GM21576 (cell line): ENCODE measurements at regions not wholly inside any gene's neighbourhood (a gene's known extent, or its start where the extent isn't known, plus 50 kb on each side); places are given as distances from the start of the nearest gene placed in this dataset.

ENCODE experiments used
- ATAC-seq: cut with Tn5 transposase; IDR thresholded peaks from one replicate; pipeline ENCODE4 v1.9.1; 2021; ENCODE audit warnings: mild to moderate bottlenecking, moderate library complexity; ENCODE audit not compliant: unreplicated experiment

DNA sequence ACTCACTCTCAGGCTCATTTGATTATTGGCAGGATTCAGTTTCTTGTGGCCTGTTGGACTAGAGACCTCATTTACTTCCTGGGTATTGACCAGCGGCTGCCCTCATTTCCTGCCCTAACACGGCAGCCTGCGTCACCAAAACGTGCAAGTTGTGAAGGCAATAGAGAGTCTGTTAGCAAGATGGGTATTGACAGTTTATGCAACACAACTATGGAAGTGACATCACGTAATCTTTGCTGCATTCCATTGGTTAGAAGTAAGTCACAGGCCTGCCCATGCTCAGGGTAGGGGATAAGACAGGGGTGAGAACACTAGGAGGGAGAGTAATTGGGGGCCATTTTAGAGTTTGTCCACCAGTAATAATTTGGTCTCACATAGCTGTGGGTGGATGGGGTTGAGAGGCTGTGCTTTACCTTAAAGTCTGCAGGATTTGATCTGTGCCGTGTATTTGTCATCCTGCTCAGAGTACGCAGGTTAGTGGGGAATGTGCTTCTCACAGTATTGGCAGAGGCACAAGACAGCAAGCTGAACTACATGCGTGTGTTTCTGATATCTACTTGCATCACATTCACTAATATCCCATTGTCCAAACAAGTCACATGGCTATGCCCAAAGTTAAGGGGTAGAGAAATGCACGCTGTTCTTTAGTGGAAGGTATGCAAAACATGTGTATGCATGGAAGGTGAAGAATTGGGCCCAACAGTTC lies 83.3 kb downstream of the EDEM1 start:
- ATAC-seq, result no peak

DNA sequence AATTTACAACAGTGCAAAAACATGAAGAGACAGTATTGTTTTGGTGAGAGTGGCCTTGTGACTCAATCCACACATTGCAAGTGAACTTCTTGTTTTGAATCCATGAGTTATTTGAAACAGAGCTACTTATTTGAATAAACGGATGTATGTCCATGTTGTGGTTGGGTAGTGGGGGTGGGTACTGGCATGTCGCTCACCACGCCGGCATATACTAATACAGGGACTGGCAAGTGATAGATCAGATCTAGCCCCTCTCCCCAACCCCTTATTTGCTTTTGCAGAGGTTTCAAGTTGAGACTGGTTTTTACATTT lies 83.8 kb downstream of the EDEM1 start:
- no peak for ATAC-seq

DNA sequence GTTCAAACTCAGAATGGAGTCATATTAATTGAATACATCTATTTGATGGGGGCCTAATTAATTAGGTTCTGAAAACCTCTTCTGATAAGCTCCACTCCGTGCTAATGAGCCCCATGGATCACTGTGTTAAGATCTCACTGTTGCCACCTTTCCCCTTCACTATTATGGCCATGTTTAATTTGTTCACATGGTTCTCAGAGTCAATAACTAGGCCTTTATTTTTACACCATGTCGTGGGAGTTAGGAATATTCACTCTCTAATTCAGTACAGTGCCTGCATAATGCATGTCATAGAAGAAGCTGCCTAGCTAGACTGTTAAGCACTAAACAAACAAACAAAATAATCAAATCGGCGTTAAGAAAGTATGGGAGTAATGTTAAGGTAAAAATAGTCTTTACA lies 84.9 kb downstream of the EDEM1 start:
- ATAC-seq, result no peak

DNA sequence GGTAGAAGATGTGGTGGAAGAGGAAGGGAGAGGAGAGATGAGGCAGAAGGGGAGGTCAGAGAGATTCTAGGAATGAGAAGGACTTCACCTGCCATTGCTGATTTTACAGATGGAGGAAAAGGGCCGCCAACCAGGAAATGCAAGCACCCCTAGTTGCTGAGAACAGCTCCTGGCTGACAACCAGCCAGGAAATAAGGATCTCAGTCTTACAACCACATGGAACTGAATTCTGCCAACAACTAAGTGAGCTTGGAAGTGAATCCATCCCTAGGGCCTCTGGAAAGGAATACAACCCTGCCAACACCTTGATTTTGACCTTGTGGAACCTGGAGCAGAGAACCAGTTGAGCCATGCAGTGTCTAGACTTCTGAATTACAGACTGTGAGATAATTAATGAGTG lies 86.6 kb downstream of the EDEM1 start:
- no peak for ATAC-seq

DNA sequence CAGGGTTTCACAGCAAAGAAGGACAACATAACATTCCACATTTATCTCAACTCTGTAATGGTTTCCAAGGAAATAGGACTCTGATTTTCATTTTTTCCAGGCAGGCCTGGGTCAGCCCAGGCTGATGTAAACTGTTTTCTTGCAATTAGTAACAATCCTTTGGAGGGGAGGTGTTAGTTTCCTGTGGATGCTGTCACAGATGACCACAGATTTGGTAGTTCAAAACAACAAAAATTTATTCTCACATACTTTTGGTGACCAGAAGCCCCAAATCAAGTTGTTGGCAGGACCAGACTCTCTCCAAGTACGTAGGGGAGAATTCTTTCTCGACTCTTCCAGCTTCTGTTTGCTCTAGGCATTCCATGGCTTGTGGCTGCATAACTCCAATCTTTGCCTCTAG lies 88.0 kb downstream of the EDEM1 start:
- ATAC-seq, result no peak

DNA sequence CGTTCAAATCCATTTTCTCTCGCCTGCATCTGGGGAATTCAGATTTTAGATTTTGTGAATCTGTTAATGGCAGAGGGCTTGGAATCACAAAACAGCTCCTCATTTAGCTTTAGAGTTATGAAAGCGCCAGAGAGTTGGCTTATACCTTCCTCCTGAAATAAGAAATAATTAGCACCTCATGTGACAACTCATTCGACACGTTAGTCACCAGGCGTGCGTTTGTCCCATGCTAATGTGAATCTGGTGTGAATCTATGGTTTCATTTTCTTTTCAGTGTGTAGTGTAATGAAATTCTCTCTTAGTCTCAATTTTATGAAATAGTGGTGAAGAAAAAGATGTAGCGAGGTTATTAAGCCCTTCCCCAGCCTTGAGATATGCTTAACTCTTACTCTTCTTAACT lies 89.4 kb downstream of the EDEM1 start:
- ATAC-seq, result no peak

DNA sequence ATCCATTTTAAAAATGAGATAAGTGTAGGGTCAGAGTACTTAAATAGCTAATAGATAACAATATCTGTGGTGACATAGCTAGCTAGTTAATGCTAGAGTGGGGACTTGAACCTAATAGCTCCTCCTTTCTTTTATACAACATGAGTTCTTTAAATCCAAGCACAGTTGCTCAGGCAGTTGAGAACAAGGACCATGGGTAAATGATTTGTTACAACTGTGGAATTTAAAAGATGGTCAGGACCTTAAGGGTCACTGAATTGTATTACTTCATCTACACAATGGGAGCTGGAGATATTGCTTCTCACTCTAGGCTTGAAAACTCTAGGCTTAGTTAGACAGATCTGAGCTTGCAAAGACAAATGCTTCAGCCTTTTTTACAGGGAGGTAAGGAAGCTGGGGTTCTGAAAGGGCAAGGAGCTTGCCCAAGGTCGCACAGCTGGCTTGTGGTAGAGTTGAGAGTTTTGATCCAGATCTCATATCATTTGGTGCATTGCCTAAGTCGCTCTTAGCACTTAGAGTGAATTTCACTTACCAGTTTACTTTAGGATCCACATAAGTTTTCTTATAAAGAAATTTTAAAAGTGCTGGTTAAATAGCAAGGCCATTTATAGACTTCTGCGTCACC lies 90.2 kb downstream of the EDEM1 start:
- no peak for ATAC-seq

DNA sequence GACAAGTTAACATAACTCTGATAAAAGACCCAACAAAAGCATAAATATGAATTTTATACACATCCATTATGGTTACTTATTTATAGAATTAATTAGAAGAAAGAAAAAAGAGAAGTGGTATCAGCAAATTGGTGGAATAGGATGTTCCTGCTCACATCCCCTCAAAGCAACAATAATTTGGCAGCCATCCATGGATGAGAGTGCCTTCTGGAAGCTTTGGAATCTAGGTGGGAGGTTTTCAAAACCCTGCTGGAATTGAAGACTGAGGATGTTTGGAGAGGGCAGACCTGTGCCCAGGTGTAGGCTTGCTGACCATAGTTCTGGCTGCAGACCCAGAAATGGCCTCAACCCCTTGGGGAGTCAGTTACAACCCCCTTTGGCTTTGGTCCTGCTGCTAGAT lies 91.2 kb downstream of the EDEM1 start:
- ATAC-seq, result no peak

DNA sequence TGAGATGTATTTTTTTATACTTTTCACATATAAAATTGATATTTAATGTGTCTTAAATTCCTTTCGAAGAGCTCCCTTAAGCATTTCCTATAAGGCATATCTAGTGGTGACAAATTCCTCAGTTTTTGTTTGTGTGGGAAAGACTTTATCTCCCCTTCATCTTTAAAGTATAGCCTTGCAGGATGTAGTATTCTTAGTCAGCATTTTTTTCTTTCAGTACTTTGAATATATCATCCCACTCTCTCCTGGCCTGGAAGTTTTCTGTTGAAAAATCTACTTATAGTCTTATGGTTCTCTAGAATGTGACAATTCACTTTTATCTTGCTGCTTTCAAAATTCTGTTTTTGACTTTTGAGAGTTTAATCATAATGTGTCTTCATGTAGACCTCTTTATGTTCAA lies 95.2 kb downstream of the EDEM1 start:
- ATAC-seq, result no peak

DNA sequence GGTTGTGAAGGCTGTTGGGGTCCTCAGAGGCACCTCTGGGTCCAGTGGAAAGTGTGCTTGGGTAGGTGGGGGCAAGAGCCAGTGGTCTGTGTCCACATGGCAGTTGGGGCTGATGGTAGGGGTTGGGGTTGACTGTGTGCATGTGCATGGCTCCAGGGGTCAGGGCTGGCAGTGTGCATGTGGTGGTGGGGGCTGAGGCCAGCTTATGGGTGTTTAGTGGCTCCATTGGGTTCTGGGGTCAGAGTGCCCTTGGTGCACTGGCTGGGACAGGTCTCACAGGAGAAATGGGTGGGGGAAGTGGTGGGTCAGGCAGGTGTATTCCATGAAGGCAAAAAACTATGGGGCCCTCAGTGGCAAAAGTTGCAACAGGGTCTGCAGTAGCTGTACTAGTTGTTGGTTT lies 97.9 kb downstream of the EDEM1 start:
- no peak for ATAC-seq

DNA sequence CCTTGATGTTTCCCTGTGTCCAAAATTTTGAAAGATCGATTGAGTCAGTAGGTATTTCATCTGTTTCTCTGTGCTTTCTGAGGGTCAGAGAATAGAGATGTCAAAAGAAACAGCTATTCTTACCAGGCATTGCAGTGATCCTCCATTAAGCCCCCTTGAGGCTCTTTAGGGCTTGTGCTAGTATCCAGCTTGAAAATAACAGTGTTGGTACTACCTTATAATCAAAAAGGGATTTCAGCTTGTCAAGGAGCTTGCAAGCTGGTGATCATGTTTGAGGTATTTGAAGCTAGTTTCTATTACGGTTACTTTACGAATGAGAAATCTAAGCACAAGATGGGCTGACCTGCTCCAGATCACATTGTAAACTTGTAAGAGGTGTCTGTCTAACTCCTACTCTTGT lies 103.4 kb downstream of the EDEM1 start:
- ATAC-seq, result no peak

DNA sequence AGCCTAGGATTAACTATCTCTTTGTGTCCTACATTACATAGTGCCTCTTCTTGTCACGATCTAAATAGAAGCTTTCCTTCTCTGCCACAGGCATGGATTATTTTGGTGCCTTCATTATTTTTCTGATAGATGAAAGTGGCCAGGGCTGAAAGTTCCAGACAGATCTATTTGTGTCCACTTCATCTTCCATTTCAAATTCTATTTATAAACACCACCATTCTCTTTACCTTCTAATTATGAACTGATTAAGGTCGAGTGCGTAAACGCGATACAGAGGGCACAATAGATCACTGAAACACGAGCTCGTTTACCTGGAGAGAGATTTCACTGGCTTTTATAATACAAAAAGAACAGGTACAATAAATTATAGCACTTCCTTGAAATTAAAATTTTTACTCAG lies 105.0 kb downstream of the EDEM1 start:
- ATAC-seq, result no peak

DNA sequence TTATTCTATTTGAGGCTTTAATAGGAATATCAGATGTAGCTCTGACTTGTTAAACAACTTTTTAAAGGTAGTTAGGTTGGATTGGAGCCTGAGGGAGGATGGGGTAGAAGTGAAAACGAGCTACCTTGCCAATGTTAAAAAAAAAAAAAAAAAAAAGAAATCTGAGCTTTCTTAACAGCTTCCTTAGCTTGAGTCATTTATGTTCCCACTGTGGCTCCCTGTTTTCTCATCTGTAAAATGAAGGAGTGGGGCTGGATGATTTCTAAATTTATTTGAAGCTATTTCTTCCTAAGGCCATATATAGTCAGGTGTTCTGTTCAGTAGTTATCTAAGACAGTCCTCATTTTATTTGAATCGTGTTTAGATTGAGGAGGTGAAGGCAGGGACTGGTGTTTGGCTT lies 105.7 kb downstream of the EDEM1 start:
- no peak for ATAC-seq

DNA sequence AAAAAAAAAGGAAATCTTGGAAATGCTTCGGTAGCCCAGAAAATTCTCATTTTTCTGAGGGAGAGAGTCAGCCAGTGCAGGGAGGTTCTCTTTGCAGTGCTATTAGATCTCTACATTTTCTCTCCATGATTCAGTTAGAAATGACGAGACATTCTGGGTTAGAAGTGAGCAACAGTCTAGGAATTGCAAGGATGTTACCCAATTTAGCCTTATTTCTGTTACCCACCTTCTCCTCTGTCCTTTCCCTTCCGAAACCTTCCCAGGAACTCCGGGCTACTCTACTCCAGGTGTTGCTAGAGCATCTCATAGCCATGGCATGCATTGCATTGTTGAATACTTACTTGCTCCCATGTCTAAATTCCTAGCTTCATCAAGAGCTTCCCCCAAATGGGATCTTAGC lies 106.8 kb downstream of the EDEM1 start:
- ATAC-seq, result no peak

DNA sequence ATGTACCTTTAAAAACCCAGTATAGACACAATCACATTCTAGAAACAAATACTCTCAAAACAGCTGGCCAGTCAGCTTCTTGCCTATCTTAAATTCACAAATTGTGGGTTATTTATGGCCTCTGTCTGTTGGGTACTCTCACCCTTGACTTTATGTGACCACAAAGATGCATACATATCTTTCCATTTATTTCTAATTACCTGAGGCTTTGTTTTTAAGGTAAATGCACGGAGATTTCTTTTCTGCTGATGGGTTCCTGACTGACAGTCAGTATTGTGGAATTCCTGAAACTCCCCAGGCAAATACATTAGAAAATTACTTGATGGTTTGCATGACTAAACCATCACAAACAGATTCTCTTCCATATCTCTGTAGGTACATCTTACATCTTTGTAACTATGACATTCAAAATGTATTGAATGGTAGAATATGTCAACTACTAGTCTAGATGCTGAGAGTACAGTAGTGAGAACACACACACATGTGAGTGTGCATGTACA lies 107.7 kb downstream of the EDEM1 start:
- no peak for ATAC-seq

DNA sequence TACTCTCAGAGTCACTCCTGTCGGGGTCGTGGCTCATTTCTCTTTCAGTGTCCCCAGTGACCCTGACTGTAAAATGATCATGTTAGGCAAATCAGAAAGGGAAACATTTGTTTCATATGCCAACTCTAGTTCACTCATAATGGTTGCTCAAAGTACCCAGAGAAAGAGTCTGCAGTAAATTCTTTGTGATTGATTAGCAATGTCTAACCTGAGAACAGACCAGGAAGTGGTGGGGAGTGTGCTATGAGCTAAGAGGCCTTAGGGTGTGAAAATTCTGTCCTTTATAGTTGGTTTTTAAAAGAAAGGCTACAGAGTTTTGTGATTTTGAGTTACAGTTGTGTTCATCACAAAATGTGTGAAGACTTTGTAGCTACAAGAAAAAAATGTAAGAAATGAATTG lies 108.9 kb downstream of the EDEM1 start:
- ATAC-seq, result no peak

DNA sequence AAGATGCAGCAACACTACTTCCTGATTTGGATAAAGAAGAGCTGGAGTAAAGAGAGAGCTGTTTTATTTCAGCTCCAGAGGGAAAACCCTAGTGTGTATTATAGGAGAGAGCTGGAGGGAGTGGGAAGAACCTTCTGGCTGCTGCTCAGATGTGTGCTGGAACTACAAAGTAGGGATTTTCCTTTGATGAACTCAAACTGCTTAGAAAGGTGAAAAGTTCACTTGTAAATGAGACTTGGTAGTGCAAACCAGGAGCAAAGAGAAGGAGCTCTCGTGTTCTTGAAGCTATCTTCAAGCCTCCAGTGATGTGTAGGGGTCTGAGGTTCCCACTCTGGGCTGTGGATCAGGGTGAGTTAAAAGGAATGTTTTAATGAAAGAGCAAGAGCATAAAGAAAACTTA lies 110.4 kb downstream of the EDEM1 start:
- ATAC-seq, result no peak

DNA sequence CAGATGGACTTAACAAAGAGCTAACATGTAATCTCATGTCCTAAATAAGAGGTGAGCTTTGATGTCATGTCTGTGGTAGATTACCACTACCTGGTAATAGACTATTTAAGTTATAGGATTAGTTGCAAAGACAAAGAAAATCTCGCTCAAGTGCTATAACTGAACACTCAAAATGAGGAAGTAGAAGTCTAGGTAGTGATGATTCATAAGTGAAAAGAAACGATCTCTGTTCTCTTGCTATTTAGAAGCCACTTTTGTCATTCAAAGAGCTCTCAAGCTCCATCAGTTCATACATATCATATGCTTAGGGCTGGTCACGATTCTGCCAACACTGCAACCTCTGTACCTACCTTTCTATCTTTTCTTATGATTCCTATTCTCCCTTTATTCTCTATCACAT lies 110.9 kb downstream of the EDEM1 start:
- ATAC-seq, result peak; percentile 99

DNA sequence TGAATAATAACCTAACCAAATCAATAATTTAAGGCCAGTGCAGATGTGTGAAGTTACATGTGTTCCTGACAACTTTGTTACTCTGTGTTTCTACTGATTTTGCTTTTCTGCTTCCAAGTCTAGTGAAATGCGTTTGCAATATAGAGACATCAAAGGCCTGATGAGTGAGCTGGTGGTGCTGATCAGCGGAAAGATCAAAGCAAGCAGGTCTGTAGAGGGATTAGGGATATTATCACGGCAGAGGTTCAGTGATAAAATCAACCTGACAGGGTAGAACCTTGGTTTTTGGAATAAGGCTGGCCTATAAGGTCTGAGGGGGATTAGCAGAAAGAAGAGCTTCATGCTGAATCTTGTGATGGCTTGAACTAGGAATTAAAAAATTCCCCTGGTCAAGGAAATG lies 111.7 kb downstream of the EDEM1 start:
- no peak for ATAC-seq

DNA sequence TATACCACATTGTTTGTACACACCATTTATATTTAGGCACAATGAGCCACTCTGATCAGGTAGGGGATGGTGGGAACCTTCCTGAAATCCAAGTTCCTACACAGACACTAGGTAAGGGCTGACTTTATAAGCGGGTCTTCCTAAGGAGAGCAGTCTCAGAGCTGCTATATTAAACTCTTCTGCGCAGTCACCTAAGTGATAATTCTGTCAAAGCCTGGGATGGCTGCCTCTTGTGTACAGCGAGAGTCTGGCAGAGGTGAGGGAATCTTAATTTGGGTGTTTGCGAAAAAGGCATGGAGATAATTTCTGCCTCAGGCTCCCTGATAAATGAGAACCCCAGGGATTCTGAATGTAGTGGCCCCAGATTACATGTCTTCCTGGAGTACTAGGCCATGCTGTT lies 113.1 kb downstream of the EDEM1 start:
- no peak for ATAC-seq

DNA sequence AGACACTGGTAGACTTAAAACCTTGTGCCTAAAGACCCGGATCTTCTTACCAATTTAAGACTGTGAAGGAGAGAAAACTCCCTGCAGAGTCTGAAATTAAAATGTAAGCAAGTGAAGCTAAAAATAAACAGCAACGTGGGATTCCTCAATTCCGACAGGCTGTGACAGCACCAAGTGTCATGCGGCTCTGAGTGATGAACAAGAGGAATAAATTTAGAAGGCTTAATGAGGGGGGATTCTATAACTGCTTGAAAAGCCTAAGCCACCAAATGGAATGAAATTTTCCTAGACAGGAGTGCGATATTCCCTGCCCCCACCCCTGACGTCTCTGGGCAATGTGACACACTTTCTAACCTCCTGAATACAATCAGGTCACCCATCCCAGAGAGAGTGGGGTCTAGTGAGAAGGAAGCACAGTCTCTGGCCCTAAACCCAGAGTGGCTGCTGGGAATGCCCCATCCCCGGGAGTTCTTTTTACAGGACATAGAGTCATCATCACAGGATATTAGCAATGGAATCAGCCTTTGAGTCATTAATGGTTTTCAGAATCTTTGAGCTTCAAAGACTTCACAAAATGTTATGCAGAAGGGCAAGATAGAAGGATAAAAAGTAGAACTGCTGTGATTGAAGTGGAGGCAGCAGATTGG lies 114.3 kb downstream of the EDEM1 start:
- no peak for ATAC-seq

DNA sequence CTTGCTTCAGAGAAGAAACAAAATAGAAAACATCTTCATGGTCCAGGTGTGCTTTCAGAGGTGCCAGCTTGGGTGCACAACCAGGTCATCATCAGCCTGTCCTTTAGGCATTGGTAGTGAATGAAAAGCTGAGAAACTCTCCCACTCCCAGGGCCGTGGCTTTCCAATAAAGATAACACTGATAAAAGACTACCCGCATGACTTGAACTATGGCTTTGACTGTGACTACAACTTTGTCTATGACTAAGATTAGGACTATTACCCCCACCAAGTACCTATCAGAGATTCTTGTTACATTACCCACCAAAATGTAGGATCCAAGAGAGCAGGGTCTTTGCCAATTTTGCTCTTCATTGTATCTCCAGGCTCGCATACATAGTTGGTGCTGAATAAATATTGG lies 115.2 kb downstream of the EDEM1 start:
- no peak for ATAC-seq

DNA sequence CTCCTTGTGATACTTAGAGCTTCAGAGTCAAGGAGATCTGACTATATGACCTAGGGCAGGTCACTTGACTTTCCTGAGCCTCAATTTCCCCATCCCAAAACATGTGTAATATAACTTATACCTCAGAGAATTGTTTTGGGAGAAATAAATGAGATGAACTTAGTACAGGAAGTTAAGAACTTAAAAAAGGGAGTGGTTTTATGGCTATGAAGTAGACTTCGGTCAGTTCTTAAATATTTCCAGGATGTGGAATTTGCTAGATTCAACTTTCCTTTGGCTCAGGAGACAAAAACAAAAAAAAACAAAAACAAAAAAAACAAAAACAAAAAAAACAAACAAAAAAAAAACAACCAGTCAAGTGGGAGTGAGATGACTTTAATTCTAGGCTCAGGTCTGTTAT lies 116.7 kb downstream of the EDEM1 start:
- no peak for ATAC-seq
